ENCODE measurements at regions not wholly inside any gene's neighbourhood (a gene's known extent, or its start where the extent isn't known, plus 50 kb on each side); places are given as distances from the start of the nearest gene placed in this dataset.

DNA sequence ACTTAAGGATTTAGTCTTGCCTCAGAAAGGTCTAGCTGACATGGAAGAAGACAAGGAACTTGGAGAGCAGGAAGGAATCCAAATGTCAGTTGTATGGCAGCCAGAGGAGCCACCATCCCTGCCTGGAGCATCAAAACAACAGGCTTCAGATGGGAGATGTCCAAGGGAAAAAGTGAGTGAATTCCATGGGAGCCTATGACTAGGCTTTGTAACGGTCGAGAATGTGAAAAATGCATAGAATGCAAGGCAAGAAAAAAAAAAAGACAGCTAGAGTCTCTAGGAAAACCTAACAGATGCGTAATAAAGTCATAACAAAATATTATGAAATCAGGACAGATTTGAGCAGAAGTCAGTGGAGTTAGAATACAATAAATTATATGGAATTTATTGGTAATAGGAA lies 183.7 kb upstream of the LSM14A start:
- TF ChIP-seq ZNF384 (IDR thresholded peaks at IDR 0.05) (no peak), FOXM1 (IDR thresholded peaks at IDR 0.05; ENCODE audit: borderline replicate concordance) (no peak), FOXA1 (IDR thresholded peaks at IDR 0.05) (no peak), HDGF (IDR thresholded peaks at IDR 0.05; ENCODE audit: borderline replicate concordance) (no peak), ARNT (IDR thresholded peaks at IDR 0.05) (no peak), LEF1 (IDR thresholded peaks at IDR 0.05; ENCODE audit: borderline replicate concordance) (no peak), TARDBP (IDR thresholded peaks at IDR 0.05) (no peak), SUZ12 (IDR thresholded peaks at IDR 0.05) (no peak), ELF4 (IDR thresholded peaks at IDR 0.05) (no peak), BHLHE40 (IDR thresholded peaks at IDR 0.05; ENCODE audit: borderline replicate concordance) (no peak), CTBP1 (IDR thresholded peaks at IDR 0.05; ENCODE audit: borderline replicate concordance) (no peak), SP1 (IDR thresholded peaks at IDR 0.05) (no peak)
- TF ChIP-seq, protein P1, sequence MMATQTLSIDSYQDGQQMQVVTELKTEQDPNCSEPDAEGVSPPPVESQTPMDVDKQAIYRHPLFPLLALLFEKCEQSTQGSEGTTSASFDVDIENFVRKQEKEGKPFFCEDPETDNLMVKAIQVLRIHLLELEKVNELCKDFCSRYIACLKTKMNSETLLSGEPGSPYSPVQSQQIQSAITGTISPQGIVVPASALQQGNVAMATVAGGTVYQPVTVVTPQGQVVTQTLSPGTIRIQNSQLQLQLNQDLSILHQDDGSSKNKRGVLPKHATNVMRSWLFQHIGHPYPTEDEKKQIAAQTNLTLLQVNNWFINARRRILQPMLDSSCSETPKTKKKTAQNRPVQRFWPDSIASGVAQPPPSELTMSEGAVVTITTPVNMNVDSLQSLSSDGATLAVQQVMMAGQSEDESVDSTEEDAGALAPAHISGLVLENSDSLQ (IDR thresholded peaks at IDR 0.05) = no peak

All from HEK293T (cell line).